GM23338 (cell line): ENCODE measurements at regions not wholly inside any gene's neighbourhood (a gene's known extent, or its start where the extent isn't known, plus 50 kb on each side); places are given as distances from the start of the nearest gene placed in this dataset.

Source experiments
- ATAC-seq: fragments of 200-7000 bp; cut with Tn5 transposase; 3 replicates; pipeline ENCODE4 v1.9.1; 2020
- DNase-seq: peaks from one replicate; pipeline ENCODE4 v3.0.0-alpha.2; 2015; ENCODE audit warnings: low spot score
- H2AFZ ChIP-seq: fragments of 200-600 bp; sonication (generic); 2 replicates; pipeline ENCODE4 v1.8.0; 2016; ENCODE audit warnings: antibody characterized with exemption, mild to moderate bottlenecking, moderate library complexity
- H3F3A ChIP-seq: fragments of 200-600 bp; sonication (generic); replicated peaks from 2 replicates; pipeline ENCODE4 v1.8.0; 2017; ENCODE audit warnings: antibody characterized with exemption, mixed run types, low read depth
- H3K27ac ChIP-seq: fragments of 200-600 bp; sonication (generic); 2 replicates; pipeline ENCODE4 v1.6.1; 2016; ENCODE audit warnings: low read depth
- H3K27me3 ChIP-seq: fragments of 200-600 bp; sonication (generic); 2 replicates; pipeline ENCODE4 v1.8.0; 2016; ENCODE audit warnings: mild to moderate bottlenecking, mixed run types, moderate library complexity; ENCODE audit not compliant: insufficient read depth
- H3K36me3 ChIP-seq: fragments of 200-600 bp; sonication (generic); 2 replicates; pipeline ENCODE4 v1.8.0; 2016; ENCODE audit warnings: mild to moderate bottlenecking; ENCODE audit not compliant: insufficient read depth
- H3K4me1 ChIP-seq: fragments of 200-600 bp; sonication (generic); 2 replicates; pipeline ENCODE4 v1.8.0; 2016; ENCODE audit warnings: mild to moderate bottlenecking, moderate library complexity; ENCODE audit not compliant: insufficient read depth
- H3K4me2 ChIP-seq: fragments of 200-600 bp; sonication (generic); 2 replicates; pipeline ENCODE4 v1.7.1; 2017; ENCODE audit warnings: mixed run types
- H3K4me3 ChIP-seq: fragments of 200-600 bp; sonication (generic); 2 replicates; pipeline ENCODE4 v1.6.1; 2016; ENCODE audit warnings: mixed run types
- H3K79me2 ChIP-seq: fragments of 200-600 bp; sonication (generic); replicated peaks from 2 replicates; pipeline ENCODE4 v1.8.0; 2017; ENCODE audit warnings: mild to moderate bottlenecking; ENCODE audit not compliant: insufficient read depth
- H3K9me2 ChIP-seq: fragments of 200-600 bp; sonication (generic); 2 replicates; pipeline ENCODE4 v1.8.0; 2017; ENCODE audit not compliant: insufficient read depth
- H4K20me1 ChIP-seq: fragments of 200-600 bp; sonication (generic); replicated peaks from 2 replicates; pipeline ENCODE4 v1.8.0; 2017; ENCODE audit warnings: mild to moderate bottlenecking; ENCODE audit not compliant: insufficient read depth
- H3K27ac Mint-ChIP-seq: 2 replicates; pipeline ENCODE4 v1.8.0; 2020; ENCODE audit warnings: inconsistent platforms, mild to moderate bottlenecking, moderate library complexity, mixed read lengths
- H3K27me3 Mint-ChIP-seq: 3 replicates; pipeline ENCODE4 v1.8.0; 2022; ENCODE audit warnings: low read depth, mild to moderate bottlenecking, moderate library complexity, mixed read lengths, inconsistent platforms; ENCODE audit not compliant: insufficient read depth, poor library complexity
- H3K36me3 Mint-ChIP-seq: 3 replicates; pipeline ENCODE4 v1.8.0; 2021; ENCODE audit warnings: low read depth, mild to moderate bottlenecking, inconsistent platforms, moderate library complexity, mixed read lengths
- H3K4me1 Mint-ChIP-seq: 3 replicates; pipeline ENCODE4 v1.8.0; 2020; ENCODE audit warnings: mild to moderate bottlenecking, inconsistent platforms, mixed read lengths
- H3K4me3 Mint-ChIP-seq: 3 replicates; pipeline ENCODE4 v1.8.0; 2021; ENCODE audit warnings: moderate library complexity, mild to moderate bottlenecking, inconsistent platforms, mixed read lengths
- H3K9me3 Mint-ChIP-seq: 3 replicates; pipeline ENCODE4 v1.8.0; 2020; ENCODE audit warnings: moderate library complexity, mild to moderate bottlenecking, inconsistent platforms, mixed read lengths
- CREB1 ChIP-seq: fragments of 250-450 bp; sonication (Bioruptor Pico); IDR thresholded peaks from 2 replicates; pipeline ENCODE4 v1.5.0; 2020; ENCODE audit warnings: low read depth, mild to moderate bottlenecking, moderate library complexity
- ETS1 ChIP-seq: IDR thresholded peaks from 2 replicates; pipeline ENCODE4 v1.6.1; 2016; ENCODE audit warnings: antibody characterized with exemption
- EZH2 ChIP-seq: fragments of 200-600 bp; sonication (generic); IDR thresholded peaks from one replicate; pipeline ENCODE4 v1.8.0; 2017; ENCODE audit warnings: antibody characterized with exemption, mild to moderate bottlenecking, low read depth; ENCODE audit not compliant: unreplicated experiment
- JUNB ChIP-seq: IDR thresholded peaks from one replicate; pipeline ENCODE4 v1.6.1; 2016; ENCODE audit warnings: antibody characterized with exemption; ENCODE audit not compliant: unreplicated experiment
- NANOG ChIP-seq: IDR thresholded peaks from 2 replicates; pipeline ENCODE4 v1.6.1; 2016; ENCODE audit warnings: antibody characterized with exemption, borderline replicate concordance
- POLR2AphosphoS5 ChIP-seq: IDR thresholded peaks from 2 replicates; pipeline ENCODE4 v1.6.1; 2016; ENCODE audit warnings: antibody characterized with exemption, low read depth
- STAT1 ChIP-seq: IDR thresholded peaks from one replicate; pipeline ENCODE4 v1.6.1; 2016; ENCODE audit warnings: antibody characterized with exemption; ENCODE audit not compliant: unreplicated experiment
- ZNF114 ChIP-seq: fragments of 250-450 bp; sonication (Bioruptor Pico); IDR thresholded peaks from 2 replicates; pipeline ENCODE4 v1.5.0; 2020; ENCODE audit warnings: mild to moderate bottlenecking, moderate library complexity
- ZNF331 ChIP-seq: fragments of 250-450 bp; sonication (Bioruptor Pico); IDR thresholded peaks from 2 replicates; pipeline ENCODE4 v1.5.0; 2020; ENCODE audit warnings: low read depth, mild to moderate bottlenecking, moderate library complexity
- TF ChIP-seq, protein P1 (sequence below): IDR thresholded peaks from one replicate; pipeline ENCODE4 v1.6.1; 2018; ENCODE audit warnings: antibody characterized with exemption; ENCODE audit not compliant: unreplicated experiment
- TF ChIP-seq, protein P2 (sequence below), 2 experiments: fragments of 200-600 bp in 1 of 2; sonication (generic) in 1 of 2; conservative IDR thresholded peaks; 2 replicates each; pipeline versions ENCODE4 v1.5.1 to v1.6.1; 2016 to 2017; ENCODE audit warnings: antibody characterized with exemption in 2 of 2, low read depth in 2 of 2, mild to moderate bottlenecking in 2 of 2, moderate library complexity in 1 of 2
- TF ChIP-seq, protein P3 (sequence below): fragments of 250-450 bp; sonication (Bioruptor Pico); IDR thresholded peaks from 2 replicates; pipeline ENCODE4 v1.5.0; 2020; ENCODE audit warnings: mild to moderate bottlenecking, moderate library complexity

GRCh38 chr4:183384516-183384915, 59.9 kb upstream of the CDKN2AIP start:
- Mint-ChIP-seq H3K4me3 (no peak overlapping the region), H3K27ac (no peak overlapping the region), H3K9me3 (peaks cover 45% of the 10 kb centered on the region), H3K4me1 (no peaks in the 10 kb centered on the region), H3K27me3 (peaks cover 3% of the 10 kb centered on the region), H3K36me3 (peaks cover 12% of the 10 kb centered on the region)
- no peaks in the 10 kb centered on the region for H3K36me3 ChIP-seq
- no peaks in the 10 kb centered on the region for H4K20me1 ChIP-seq
- ATAC-seq (no peak), DNase-seq (no peak)
- no peaks in the 10 kb centered on the region for H3K27me3 ChIP-seq
- H2AFZ ChIP-seq = no peak overlapping the region
- TF ChIP-seq NANOG = no peak
- no peak for TF ChIP-seq CREB1 (CRISPR knock-in tag)
- TF ChIP-seq ZNF331 (CRISPR knock-in tag) = no peak
- TF ChIP-seq, protein P1, sequence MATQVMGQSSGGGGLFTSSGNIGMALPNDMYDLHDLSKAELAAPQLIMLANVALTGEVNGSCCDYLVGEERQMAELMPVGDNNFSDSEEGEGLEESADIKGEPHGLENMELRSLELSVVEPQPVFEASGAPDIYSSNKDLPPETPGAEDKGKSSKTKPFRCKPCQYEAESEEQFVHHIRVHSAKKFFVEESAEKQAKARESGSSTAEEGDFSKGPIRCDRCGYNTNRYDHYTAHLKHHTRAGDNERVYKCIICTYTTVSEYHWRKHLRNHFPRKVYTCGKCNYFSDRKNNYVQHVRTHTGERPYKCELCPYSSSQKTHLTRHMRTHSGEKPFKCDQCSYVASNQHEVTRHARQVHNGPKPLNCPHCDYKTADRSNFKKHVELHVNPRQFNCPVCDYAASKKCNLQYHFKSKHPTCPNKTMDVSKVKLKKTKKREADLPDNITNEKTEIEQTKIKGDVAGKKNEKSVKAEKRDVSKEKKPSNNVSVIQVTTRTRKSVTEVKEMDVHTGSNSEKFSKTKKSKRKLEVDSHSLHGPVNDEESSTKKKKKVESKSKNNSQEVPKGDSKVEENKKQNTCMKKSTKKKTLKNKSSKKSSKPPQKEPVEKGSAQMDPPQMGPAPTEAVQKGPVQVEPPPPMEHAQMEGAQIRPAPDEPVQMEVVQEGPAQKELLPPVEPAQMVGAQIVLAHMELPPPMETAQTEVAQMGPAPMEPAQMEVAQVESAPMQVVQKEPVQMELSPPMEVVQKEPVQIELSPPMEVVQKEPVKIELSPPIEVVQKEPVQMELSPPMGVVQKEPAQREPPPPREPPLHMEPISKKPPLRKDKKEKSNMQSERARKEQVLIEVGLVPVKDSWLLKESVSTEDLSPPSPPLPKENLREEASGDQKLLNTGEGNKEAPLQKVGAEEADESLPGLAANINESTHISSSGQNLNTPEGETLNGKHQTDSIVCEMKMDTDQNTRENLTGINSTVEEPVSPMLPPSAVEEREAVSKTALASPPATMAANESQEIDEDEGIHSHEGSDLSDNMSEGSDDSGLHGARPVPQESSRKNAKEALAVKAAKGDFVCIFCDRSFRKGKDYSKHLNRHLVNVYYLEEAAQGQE = no peak
- TF ChIP-seq JUNB = no peak
- TF ChIP-seq, protein P2, sequence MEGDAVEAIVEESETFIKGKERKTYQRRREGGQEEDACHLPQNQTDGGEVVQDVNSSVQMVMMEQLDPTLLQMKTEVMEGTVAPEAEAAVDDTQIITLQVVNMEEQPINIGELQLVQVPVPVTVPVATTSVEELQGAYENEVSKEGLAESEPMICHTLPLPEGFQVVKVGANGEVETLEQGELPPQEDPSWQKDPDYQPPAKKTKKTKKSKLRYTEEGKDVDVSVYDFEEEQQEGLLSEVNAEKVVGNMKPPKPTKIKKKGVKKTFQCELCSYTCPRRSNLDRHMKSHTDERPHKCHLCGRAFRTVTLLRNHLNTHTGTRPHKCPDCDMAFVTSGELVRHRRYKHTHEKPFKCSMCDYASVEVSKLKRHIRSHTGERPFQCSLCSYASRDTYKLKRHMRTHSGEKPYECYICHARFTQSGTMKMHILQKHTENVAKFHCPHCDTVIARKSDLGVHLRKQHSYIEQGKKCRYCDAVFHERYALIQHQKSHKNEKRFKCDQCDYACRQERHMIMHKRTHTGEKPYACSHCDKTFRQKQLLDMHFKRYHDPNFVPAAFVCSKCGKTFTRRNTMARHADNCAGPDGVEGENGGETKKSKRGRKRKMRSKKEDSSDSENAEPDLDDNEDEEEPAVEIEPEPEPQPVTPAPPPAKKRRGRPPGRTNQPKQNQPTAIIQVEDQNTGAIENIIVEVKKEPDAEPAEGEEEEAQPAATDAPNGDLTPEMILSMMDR (conservative IDR thresholded peaks at IDR 0.05; ENCODE audit: low read depth in 2 of 2) = no peak
- no peak for TF ChIP-seq ETS1
- TF ChIP-seq STAT1 = no peak
- TF ChIP-seq, protein P3, sequence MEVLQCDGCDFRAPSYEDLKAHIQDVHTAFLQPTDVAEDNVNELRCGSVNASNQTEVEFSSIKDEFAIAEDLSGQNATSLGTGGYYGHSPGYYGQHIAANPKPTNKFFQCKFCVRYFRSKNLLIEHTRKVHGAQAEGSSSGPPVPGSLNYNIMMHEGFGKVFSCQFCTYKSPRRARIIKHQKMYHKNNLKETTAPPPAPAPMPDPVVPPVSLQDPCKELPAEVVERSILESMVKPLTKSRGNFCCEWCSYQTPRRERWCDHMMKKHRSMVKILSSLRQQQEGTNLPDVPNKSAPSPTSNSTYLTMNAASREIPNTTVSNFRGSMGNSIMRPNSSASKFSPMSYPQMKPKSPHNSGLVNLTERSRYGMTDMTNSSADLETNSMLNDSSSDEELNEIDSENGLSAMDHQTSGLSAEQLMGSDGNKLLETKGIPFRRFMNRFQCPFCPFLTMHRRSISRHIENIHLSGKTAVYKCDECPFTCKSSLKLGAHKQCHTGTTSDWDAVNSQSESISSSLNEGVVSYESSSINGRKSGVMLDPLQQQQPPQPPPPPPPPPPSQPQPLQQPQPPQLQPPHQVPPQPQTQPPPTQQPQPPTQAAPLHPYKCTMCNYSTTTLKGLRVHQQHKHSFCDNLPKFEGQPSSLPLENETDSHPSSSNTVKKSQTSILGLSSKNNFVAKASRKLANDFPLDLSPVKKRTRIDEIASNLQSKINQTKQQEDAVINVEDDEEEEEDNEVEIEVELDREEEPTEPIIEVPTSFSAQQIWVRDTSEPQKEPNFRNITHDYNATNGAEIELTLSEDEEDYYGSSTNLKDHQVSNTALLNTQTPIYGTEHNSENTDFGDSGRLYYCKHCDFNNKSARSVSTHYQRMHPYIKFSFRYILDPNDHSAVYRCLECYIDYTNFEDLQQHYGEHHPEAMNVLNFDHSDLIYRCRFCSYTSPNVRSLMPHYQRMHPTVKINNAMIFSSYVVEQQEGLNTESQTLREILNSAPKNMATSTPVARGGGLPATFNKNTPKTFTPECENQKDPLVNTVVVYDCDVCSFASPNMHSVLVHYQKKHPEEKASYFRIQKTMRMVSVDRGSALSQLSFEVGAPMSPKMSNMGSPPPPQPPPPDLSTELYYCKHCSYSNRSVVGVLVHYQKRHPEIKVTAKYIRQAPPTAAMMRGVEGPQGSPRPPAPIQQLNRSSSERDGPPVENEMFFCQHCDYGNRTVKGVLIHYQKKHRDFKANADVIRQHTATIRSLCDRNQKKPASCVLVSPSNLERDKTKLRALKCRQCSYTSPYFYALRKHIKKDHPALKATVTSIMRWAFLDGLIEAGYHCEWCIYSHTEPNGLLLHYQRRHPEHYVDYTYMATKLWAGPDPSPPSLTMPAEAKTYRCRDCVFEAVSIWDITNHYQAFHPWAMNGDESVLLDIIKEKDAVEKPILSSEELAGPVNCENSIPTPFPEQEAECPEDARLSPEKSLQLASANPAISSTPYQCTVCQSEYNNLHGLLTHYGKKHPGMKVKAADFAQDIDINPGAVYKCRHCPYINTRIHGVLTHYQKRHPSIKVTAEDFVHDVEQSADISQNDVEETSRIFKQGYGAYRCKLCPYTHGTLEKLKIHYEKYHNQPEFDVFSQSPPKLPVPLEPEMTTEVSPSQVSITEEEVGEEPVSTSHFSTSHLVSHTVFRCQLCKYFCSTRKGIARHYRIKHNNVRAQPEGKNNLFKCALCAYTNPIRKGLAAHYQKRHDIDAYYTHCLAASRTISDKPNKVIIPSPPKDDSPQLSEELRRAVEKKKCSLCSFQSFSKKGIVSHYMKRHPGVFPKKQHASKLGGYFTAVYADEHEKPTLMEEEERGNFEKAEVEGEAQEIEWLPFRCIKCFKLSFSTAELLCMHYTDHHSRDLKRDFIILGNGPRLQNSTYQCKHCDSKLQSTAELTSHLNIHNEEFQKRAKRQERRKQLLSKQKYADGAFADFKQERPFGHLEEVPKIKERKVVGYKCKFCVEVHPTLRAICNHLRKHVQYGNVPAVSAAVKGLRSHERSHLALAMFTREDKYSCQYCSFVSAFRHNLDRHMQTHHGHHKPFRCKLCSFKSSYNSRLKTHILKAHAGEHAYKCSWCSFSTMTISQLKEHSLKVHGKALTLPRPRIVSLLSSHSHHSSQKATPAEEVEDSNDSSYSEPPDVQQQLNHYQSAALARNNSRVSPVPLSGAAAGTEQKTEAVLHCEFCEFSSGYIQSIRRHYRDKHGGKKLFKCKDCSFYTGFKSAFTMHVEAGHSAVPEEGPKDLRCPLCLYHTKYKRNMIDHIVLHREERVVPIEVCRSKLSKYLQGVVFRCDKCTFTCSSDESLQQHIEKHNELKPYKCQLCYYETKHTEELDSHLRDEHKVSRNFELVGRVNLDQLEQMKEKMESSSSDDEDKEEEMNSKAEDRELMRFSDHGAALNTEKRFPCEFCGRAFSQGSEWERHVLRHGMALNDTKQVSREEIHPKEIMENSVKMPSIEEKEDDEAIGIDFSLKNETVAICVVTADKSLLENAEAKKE (CRISPR knock-in tag) = no peak
- no peak for TF ChIP-seq ZNF114 (CRISPR knock-in tag)
- no peak for TF ChIP-seq POLR2AphosphoS5
- TF ChIP-seq EZH2 = no peak
- no peaks in the 10 kb centered on the region for H3K79me2 ChIP-seq
- H3K27ac ChIP-seq = no peak overlapping the region
- no peaks in the 10 kb centered on the region for H3F3A ChIP-seq
- H3K4me2 ChIP-seq = no peak overlapping the region
- no peak overlapping the region for H3K4me3 ChIP-seq
- H3K9me2 ChIP-seq = no peaks in the 10 kb centered on the region
- H3K4me1 ChIP-seq = no peaks in the 10 kb centered on the region
